ENCODE measurements at regions not wholly inside any gene's neighbourhood (a gene's known extent, or its start where the extent isn't known, plus 50 kb on each side); places are given as distances from the start of the nearest gene placed in this dataset.

DNA sequence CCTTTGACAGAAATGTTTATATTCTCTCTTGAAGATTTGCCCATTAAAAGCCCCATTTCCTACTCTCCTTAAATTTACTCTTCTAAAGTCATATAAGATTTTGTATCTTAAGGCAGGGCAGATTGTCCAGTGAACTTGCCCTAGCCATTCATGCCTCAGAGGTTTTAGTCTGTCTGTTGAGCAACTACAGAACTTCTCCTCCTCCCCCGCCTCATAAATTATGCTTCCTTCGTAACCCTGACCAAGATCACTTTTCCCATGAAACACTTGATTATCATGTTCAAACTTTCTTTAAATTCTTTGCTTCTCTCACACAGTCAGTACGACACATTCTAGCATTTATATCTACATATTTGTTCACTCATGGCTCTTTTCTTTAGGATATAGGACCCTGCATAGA lies 621.3 kb downstream of the ANKRD7 start:
- TF ChIP-seq, protein P1, sequence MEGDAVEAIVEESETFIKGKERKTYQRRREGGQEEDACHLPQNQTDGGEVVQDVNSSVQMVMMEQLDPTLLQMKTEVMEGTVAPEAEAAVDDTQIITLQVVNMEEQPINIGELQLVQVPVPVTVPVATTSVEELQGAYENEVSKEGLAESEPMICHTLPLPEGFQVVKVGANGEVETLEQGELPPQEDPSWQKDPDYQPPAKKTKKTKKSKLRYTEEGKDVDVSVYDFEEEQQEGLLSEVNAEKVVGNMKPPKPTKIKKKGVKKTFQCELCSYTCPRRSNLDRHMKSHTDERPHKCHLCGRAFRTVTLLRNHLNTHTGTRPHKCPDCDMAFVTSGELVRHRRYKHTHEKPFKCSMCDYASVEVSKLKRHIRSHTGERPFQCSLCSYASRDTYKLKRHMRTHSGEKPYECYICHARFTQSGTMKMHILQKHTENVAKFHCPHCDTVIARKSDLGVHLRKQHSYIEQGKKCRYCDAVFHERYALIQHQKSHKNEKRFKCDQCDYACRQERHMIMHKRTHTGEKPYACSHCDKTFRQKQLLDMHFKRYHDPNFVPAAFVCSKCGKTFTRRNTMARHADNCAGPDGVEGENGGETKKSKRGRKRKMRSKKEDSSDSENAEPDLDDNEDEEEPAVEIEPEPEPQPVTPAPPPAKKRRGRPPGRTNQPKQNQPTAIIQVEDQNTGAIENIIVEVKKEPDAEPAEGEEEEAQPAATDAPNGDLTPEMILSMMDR (optimal IDR thresholded peaks at IDR 0.05 in 1 of 3, IDR thresholded peaks at IDR 0.05 in 1 of 3, conservative IDR thresholded peaks at IDR 0.05 in 1 of 3; ENCODE audit: extremely low read depth in 1 of 3, insufficient read depth in 2 of 3, low read length in 3 of 3): no peak
- TF ChIP-seq EZH2 (IDR thresholded peaks at IDR 0.05; ENCODE audit: low read length): no peak

Measured in keratinocyte (primary cell).